HEK293 (cell line): ENCODE measurements at regions not wholly inside any gene's neighbourhood (a gene's known extent, or its start where the extent isn't known, plus 50 kb on each side); places are given as distances from the start of the nearest gene placed in this dataset.

Source experiments
- CTCF ChIA-PET: fragments of 350-600 bp; formaldehyde crosslinking; extraction: SDS; loops from one replicate; lab custom pipeline; 2021; ENCODE audit warnings: antibody characterized with exemption; lab: Yijun Ruan, JAX
- POLR2A ChIA-PET: fragments of 300-600 bp; formaldehyde crosslinking; extraction: SDS; loops from one replicate; lab custom pipeline; 2020; ENCODE audit warnings: antibody characterized with exemption, inconsistent platforms; lab: Yijun Ruan, JAX
- H3K27ac ChIP-seq: fragments of 200-500 bp; sonication (Bioruptor generic); 2 replicates; pipeline ENCODE4 v1.5.1; 2014; ENCODE audit warnings: low read depth, low read length, control low read depth, inconsistent platforms; ENCODE audit errors: extremely low read depth
- H3K36me3 ChIP-seq, 2 experiments: fragments of 200-500 bp in 1 of 2; sonication (Bioruptor generic) in 1 of 2; 1 replicate in 1 of 2; 2 replicates in 1 of 2; pipeline ENCODE4 v1.5.1; 2014 to 2017; ENCODE audit warnings: inconsistent platforms in 2 of 2, low read length in 2 of 2; ENCODE audit not compliant: control insufficient read depth in 2 of 2, insufficient read depth in 1 of 2
- H3K4me1 ChIP-seq: fragments of 200-500 bp; sonication (Bioruptor generic); 2 replicates; pipeline ENCODE4 v1.5.1; 2014; ENCODE audit warnings: mild to moderate bottlenecking, low read length, inconsistent platforms; ENCODE audit not compliant: control insufficient read depth, insufficient read depth
- H3K4me3 ChIP-seq: 2 replicates; pipeline ENCODE4 v1.5.1; 2011; ENCODE audit warnings: low read depth, mild to moderate bottlenecking, control low read depth, low read length, moderate library complexity
- H3K9me3 ChIP-seq: fragments of 200-500 bp; sonication (Bioruptor generic); 2 replicates; pipeline ENCODE4 v1.5.1; 2014; ENCODE audit warnings: low read depth, low read length, inconsistent platforms; ENCODE audit not compliant: control insufficient read depth, insufficient read depth
- ATF2 ChIP-seq: fragments of 450-650 bp; formaldehyde crosslinking; IDR thresholded peaks from 2 replicates; pipeline ENCODE4 v1.5.1; 2016; ENCODE audit warnings: missing biosample characterization, missing genetic modification characterization, low read depth
- KLF9 ChIP-seq: fragments of 450-650 bp; formaldehyde crosslinking; IDR thresholded peaks from 2 replicates; pipeline ENCODE4 v1.5.1; 2016; ENCODE audit warnings: missing biosample characterization, missing genetic modification characterization, low read depth
- PRDM6 ChIP-seq: fragments of 450-650 bp; formaldehyde crosslinking; IDR thresholded peaks from 2 replicates; pipeline ENCODE4 v1.5.1; 2017; ENCODE audit warnings: missing biosample characterization, missing genetic modification characterization
- TCF7L2 ChIP-seq: IDR thresholded peaks from 2 replicates; pipeline ENCODE4 v1.6.1; 2011; ENCODE audit warnings: low read depth, mild to moderate bottlenecking, inconsistent platforms, low read length, moderate library complexity, borderline replicate concordance
- TRIM28 ChIP-seq: IDR thresholded peaks from 2 replicates; pipeline ENCODE4 v1.6.1; 2011; ENCODE audit warnings: low read length, control low read depth, borderline replicate concordance
- ZBTB26 ChIP-seq: fragments of 450-650 bp; formaldehyde crosslinking; optimal IDR thresholded peaks from 2 replicates; pipeline ENCODE3; 2016; ENCODE audit warnings: missing biosample characterization, mild to moderate bottlenecking, missing genetic modification characterization
- ZBTB8A ChIP-seq: fragments of 450-650 bp; formaldehyde crosslinking; IDR thresholded peaks from 2 replicates; pipeline ENCODE4 v1.5.1; 2016; ENCODE audit warnings: missing biosample characterization, missing genetic modification characterization
- ZFP69B ChIP-seq: fragments of 450-650 bp; formaldehyde crosslinking; IDR thresholded peaks from 2 replicates; pipeline ENCODE4 v1.5.1; 2016; ENCODE audit warnings: missing biosample characterization, missing genetic modification characterization
- ZNF112 ChIP-seq: fragments of 450-650 bp; formaldehyde crosslinking; IDR thresholded peaks from 2 replicates; pipeline ENCODE4 v1.5.0; 2017; ENCODE audit warnings: missing biosample characterization, missing genetic modification characterization
- ZNF16 ChIP-seq: fragments of 450-650 bp; formaldehyde crosslinking; IDR thresholded peaks from 2 replicates; pipeline ENCODE4 v1.5.1; 2016; ENCODE audit warnings: low read depth, missing biosample characterization, missing genetic modification characterization
- ZNF202 ChIP-seq: fragments of 450-650 bp; formaldehyde crosslinking; IDR thresholded peaks from 2 replicates; pipeline ENCODE4 v1.5.1; 2016; ENCODE audit warnings: missing biosample characterization, missing genetic modification characterization, borderline replicate concordance
- ZNF211 ChIP-seq: fragments of 450-650 bp; formaldehyde crosslinking; IDR thresholded peaks from 2 replicates; pipeline ENCODE4 v1.5.1; 2016; ENCODE audit warnings: low read depth, missing biosample characterization, missing genetic modification characterization
- ZNF26 ChIP-seq: fragments of 450-650 bp; formaldehyde crosslinking; IDR thresholded peaks from 2 replicates; pipeline ENCODE4 v1.5.1; 2016; ENCODE audit warnings: missing biosample characterization, missing genetic modification characterization
- ZNF302 ChIP-seq: fragments of 450-650 bp; formaldehyde crosslinking; IDR thresholded peaks from 2 replicates; pipeline ENCODE4 v1.5.1; 2016; ENCODE audit warnings: missing biosample characterization, missing genetic modification characterization, low read depth
- ZNF362 ChIP-seq: fragments of 450-650 bp; formaldehyde crosslinking; IDR thresholded peaks from 2 replicates; pipeline ENCODE4 v1.5.1; 2016; ENCODE audit warnings: missing biosample characterization, missing genetic modification characterization
- ZNF391 ChIP-seq: fragments of 450-650 bp; formaldehyde crosslinking; IDR thresholded peaks from 2 replicates; pipeline ENCODE4 v1.5.1; 2016; ENCODE audit warnings: low read depth, missing biosample characterization, missing genetic modification characterization, borderline replicate concordance
- ZNF530 ChIP-seq: fragments of 450-650 bp; formaldehyde crosslinking; IDR thresholded peaks from 2 replicates; pipeline ENCODE4 v1.5.1; 2016; ENCODE audit warnings: low read depth, missing biosample characterization, missing genetic modification characterization
- ZNF561 ChIP-seq: fragments of 450-650 bp; IDR thresholded peaks from 2 replicates; pipeline ENCODE4 v1.5.1; 2018; ENCODE audit warnings: missing biosample characterization, missing genetic modification characterization, borderline replicate concordance
- ZNF571 ChIP-seq: fragments of 450-650 bp; formaldehyde crosslinking; IDR thresholded peaks from 2 replicates; pipeline ENCODE4 v1.5.0; 2017; ENCODE audit warnings: missing biosample characterization, missing genetic modification characterization
- ZNF623 ChIP-seq: fragments of 450-650 bp; formaldehyde crosslinking; IDR thresholded peaks from 2 replicates; pipeline ENCODE4 v1.5.1; 2016; ENCODE audit warnings: missing biosample characterization, missing genetic modification characterization
- ZNF645 ChIP-seq: fragments of 450-650 bp; formaldehyde crosslinking; IDR thresholded peaks from 2 replicates; pipeline ENCODE4; 2016; ENCODE audit warnings: missing biosample characterization, missing genetic modification characterization
- ZNF664 ChIP-seq: fragments of 450-650 bp; formaldehyde crosslinking; IDR thresholded peaks from 2 replicates; pipeline ENCODE4 v1.5.1; 2016; ENCODE audit warnings: missing biosample characterization, missing genetic modification characterization
- ZNF704 ChIP-seq: fragments of 450-650 bp; formaldehyde crosslinking; IDR thresholded peaks from 2 replicates; pipeline ENCODE4 v1.5.1; 2016; ENCODE audit warnings: missing biosample characterization, missing genetic modification characterization

GRCh38 chr3:103127098-103127630 lies 692.3 kb downstream of the ZPLD1 start:
- ChIA-PET POLR2A (no interaction called here), CTCF (no interaction called here)

GRCh38 chr3:103127737-103128136 lies 692.9 kb downstream of the ZPLD1 start:
- ChIA-PET CTCF (no interaction called here), POLR2A (no interaction called here)
- Histone ChIP-seq H3K36me3 (no peaks in the 10 kb centered on the region), H3K4me1 (no peaks in the 10 kb centered on the region), H3K9me3 (no peaks in the 10 kb centered on the region), H3K27ac (no peak overlapping the region), H3K4me3 (no peak overlapping the region)
- no peak for TF ChIP-seq TCF7L2
- no peak for TF ChIP-seq KLF9 (tag by site-specific recombination)

More at GRCh38 chr3:103127098-103127630, 692.3 kb downstream of the ZPLD1 start:
- TF ChIP-seq ZNF571 (tag by site-specific recombination) (no peak), ZNF530 (tag by site-specific recombination) (no peak), TRIM28 (no peak), ZNF561 (no peak), ZNF362 (tag by site-specific recombination) (no peak), ZNF704 (tag by site-specific recombination) (no peak), ZBTB8A (no peak), ZNF623 (no peak), ZNF664 (tag by site-specific recombination) (no peak), PRDM6 (tag by site-specific recombination) (no peak), ZNF302 (no peak), ZBTB26 (no peak)
- no peaks in the 10 kb centered on the region for H3K36me3 ChIP-seq
- no peaks in the 10 kb centered on the region for H3K9me3 ChIP-seq
- no peak overlapping the region for H3K27ac ChIP-seq
- no peaks in the 10 kb centered on the region for H3K4me1 ChIP-seq
- no peak overlapping the region for H3K4me3 ChIP-seq

- Histone ChIP-seq H3K9me3 (no peaks in the 10 kb centered on the region), H3K27ac (no peak overlapping the region), H3K4me3 (no peak overlapping the region), H3K36me3 (no peaks in the 10 kb centered on the region), H3K4me1 (no peaks in the 10 kb centered on the region)
- ChIA-PET CTCF (no interaction called here), POLR2A (no interaction called here)
- TF ChIP-seq ZNF26 (tag by site-specific recombination), result no peak
- TF ChIP-seq ZNF112 (tag by site-specific recombination), result no peak
- no peak for TF ChIP-seq ZNF211 (tag by site-specific recombination)
- no peak for TF ChIP-seq ZNF202 (tag by site-specific recombination)
- TF ChIP-seq ZFP69B (tag by site-specific recombination), result no peak
- TF ChIP-seq ZNF645, result no peak
- TF ChIP-seq ZNF16 (tag by site-specific recombination), result no peak
- TF ChIP-seq ZNF391, result no peak
- no peak for TF ChIP-seq ATF2 (tag by site-specific recombination)
These were observed 699.4 kb downstream of the ZPLD1 start for GRCh38 chr3:103134023-103134724.
